ENCODE measurements at regions not wholly inside any gene's neighbourhood (a gene's known extent, or its start where the extent isn't known, plus 50 kb on each side); places are given as distances from the start of the nearest gene placed in this dataset.

DNA sequence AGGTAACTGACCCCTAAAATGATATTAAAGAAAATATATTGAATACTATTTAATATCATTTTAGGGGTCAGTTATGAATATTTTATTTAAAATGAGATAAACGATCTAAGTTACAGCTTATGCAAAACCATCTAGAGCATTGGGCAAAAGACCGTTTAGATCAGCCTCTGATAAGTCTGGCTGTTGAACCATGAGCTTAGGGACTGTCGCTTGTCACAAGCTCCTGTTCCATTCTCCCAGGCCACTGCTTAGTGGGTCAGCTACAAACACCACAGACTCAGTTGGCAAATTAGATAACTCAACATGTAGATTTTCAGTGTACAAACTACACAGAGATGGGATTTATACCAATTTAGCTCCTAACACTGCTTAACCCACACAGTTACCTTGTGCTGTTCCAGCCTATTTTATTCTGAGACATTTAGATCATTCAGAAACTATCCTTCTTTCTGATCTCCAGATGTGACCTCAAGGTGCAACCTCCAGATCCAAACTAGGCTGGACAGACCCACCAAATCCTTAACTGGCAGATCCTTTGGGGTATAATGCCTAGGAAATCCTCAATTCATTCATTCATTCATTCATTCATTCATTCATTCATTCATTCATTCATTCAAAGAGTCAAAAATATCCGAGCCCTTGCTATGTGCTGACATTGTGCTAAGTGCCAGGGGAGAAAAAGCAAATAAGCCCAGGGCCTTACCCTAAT, 82.8 kb downstream of the HRH4 start:
- H3K56ac ChIP-seq (ENCODE audit: extremely low read depth, insufficient read depth, low read length), result no peak overlapping the region
- H3K79me1 ChIP-seq (ENCODE audit: low read depth in 1 of 2, low read length in 2 of 2), result no peaks in the 10 kb centered on the region
- intact Hi-C loops (cut with micrococcal nuclease), result loop anchor here (10.0 kb wide), 1 partner anchor 1352 kb away; no protein-coding TSS in a partner anchor
- no peak overlapping the region for H3K4me2 ChIP-seq (ENCODE audit: low read depth, low read length)
- H3K23ac ChIP-seq (ENCODE audit: low read depth, low read length), result no peak overlapping the region
- no peaks in the 10 kb centered on the region for H3K4me1 ChIP-seq (ENCODE audit: control insufficient read depth, insufficient read depth, low read length)
- no peak overlapping the region for H4K91ac ChIP-seq (ENCODE audit: insufficient read depth, low read depth, low read length)
- H4K5ac ChIP-seq (ENCODE audit: low read depth, low read length), result no peak overlapping the region
- ChIA-PET CTCF (interaction anchor here (0.6 to 1.7 kb wide), 3 partner anchors 54 to 1285 kb away, joined by 3 to 5 read pairs (median 5); no protein-coding TSS in a partner anchor), POLR2A (ENCODE audit: unreplicated experiment) (no interaction called here)
- no peak overlapping the region for H2AK9ac ChIP-seq (replicated peaks; ENCODE audit: low read depth, low read length, poor library complexity)
- H4K20me1 ChIP-seq (ENCODE audit: insufficient read depth, low read length), result no peaks in the 10 kb centered on the region
- 100% methylated on average over 1 of the region's 4 CpGs; no CpG with 5 or more reads in 1 of the 2 experiments for WGBS, 2 experiments (ENCODE audit: extremely low coverage in 2 of 2, insufficient read length in 1 of 2)
- no peak overlapping the region for H3K4ac ChIP-seq (ENCODE audit: low read depth, low read length)
- no peak for DNase-seq
- H3K4me3 ChIP-seq (ENCODE audit: insufficient read depth, low read depth, low read length), result no peak overlapping the region
- H2BK15ac ChIP-seq (ENCODE audit: low read depth, low read length), result no peak overlapping the region
- H3K27ac ChIP-seq (ENCODE audit: insufficient read depth, low read length), result no peak overlapping the region
- no peaks in the 10 kb centered on the region for H3K36me3 ChIP-seq (ENCODE audit: control insufficient read depth, insufficient read depth, low read length)
- H4K8ac ChIP-seq (ENCODE audit: low read depth in 2 of 2, low read length in 2 of 2), result no peak overlapping the region
- dilution Hi-C loops (cut with HindIII; ENCODE audit: low sequenced_read_pairs, unreplicated experiment), result no loop called here
- TF ChIP-seq RAD21 (IDR thresholded peaks at IDR 0.05; ENCODE audit: low read length) (no peak), CEBPB (IDR thresholded peaks at IDR 0.05; ENCODE audit: low read depth, low read length) (no peak), FOS (IDR thresholded peaks at IDR 0.05; ENCODE audit: low read depth, low read length) (no peak), MAZ (IDR thresholded peaks at IDR 0.05; ENCODE audit: borderline replicate concordance, low read depth, low read length) (no peak), BHLHE40 (IDR thresholded peaks at IDR 0.05; ENCODE audit: low read depth, low read length) (no peak), MXI1 (IDR thresholded peaks at IDR 0.05; ENCODE audit: borderline replicate concordance, low read depth, low read length) (no peak)
- no peaks in the 10 kb centered on the region for H3K9me1 ChIP-seq (ENCODE audit: insufficient read depth, low read length)
- H2AFZ ChIP-seq (replicated peaks; ENCODE audit: low read length, poor library complexity), result no peak overlapping the region
- no peak overlapping the region for H3K14ac ChIP-seq (replicated peaks; ENCODE audit: low read depth, low read length)
- H3K9ac ChIP-seq (ENCODE audit: low read depth, low read length), result no peak overlapping the region
- no peak overlapping the region for H2BK20ac ChIP-seq (ENCODE audit: low read depth, low read length)
- H3K27me3 ChIP-seq (ENCODE audit: control insufficient read depth, insufficient read depth, low read length), result peaks cover 21% of the 10 kb centered on the region
- no TSS peak for BruUV-seq (replicated peaks)
- in situ Hi-C loops (cut with MboI; ENCODE audit: low sequenced_read_pairs), result no loop called here
- H2BK5ac ChIP-seq (ENCODE audit: low read depth, low read length, poor library complexity, severe bottlenecking), result no peak overlapping the region
- no peak overlapping the region for H2BK120ac ChIP-seq (ENCODE audit: low read depth, low read length)
- no peak for ATAC-seq (ENCODE audit: low read depth)
- H3K9me3 ChIP-seq (ENCODE audit: control insufficient read depth, insufficient read depth, low read length), result no peaks in the 10 kb centered on the region
- H3K18ac ChIP-seq (ENCODE audit: low read depth, low read length), result no peak overlapping the region
- no peak overlapping the region for H2AK5ac ChIP-seq (ENCODE audit: low read depth, low read length)
